Liver (tissue), 8 donors: ENCODE measurements at regions not wholly inside any gene's neighbourhood (a gene's known extent, or its start where the extent isn't known, plus 50 kb on each side); places are given as distances from the start of the nearest gene placed in this dataset.

ENCODE experiments used
- DNase-seq: peaks from one replicate; pipeline ENCODE4 v3.0.0-alpha.2; 2017; ENCODE audit warnings: low spot score
- H3K27ac ChIP-seq, 2 donors: one replicate each; pipeline ENCODE4 v1.7.0; 2013; ENCODE audit warnings: inconsistent platforms in 2 of 2, low read length in 2 of 2, control low read depth in 1 of 2, low read depth in 1 of 2, mild to moderate bottlenecking in 1 of 2
- H3K27me3 ChIP-seq, 4 donors: one replicate each; pipeline versions ENCODE4 v1.6.1 to v1.7.0; 2013; ENCODE audit warnings: low read length in 3 of 4, inconsistent platforms in 1 of 4, mild to moderate bottlenecking in 1 of 4, moderate library complexity in 1 of 4; ENCODE audit not compliant: control insufficient read depth in 4 of 4, insufficient read depth in 4 of 4
- H3K36me3 ChIP-seq, 4 donors: one replicate each; pipeline versions ENCODE4 v1.6.1 to v1.7.0; 2013; ENCODE audit warnings: low read length in 3 of 4, mild to moderate bottlenecking in 3 of 4, low read depth in 1 of 4, moderate library complexity in 1 of 4; ENCODE audit not compliant: control insufficient read depth in 4 of 4, insufficient read depth in 3 of 4
- H3K4me1 ChIP-seq, 4 donors: one replicate each; pipeline versions ENCODE4 v1.6.1 to v1.7.0; 2013; ENCODE audit warnings: low read length in 3 of 4, mild to moderate bottlenecking in 3 of 4, moderate library complexity in 1 of 4; ENCODE audit not compliant: control insufficient read depth in 4 of 4, insufficient read depth in 4 of 4
- H3K4me3 ChIP-seq, 3 donors: one replicate each; pipeline versions ENCODE4 v1.6.1 to v1.7.0; 2013; ENCODE audit warnings: low read length in 3 of 3, control low read depth in 1 of 3, low read depth in 1 of 3, mild to moderate bottlenecking in 1 of 3
- H3K9ac ChIP-seq, 2 donors: one replicate each; pipeline ENCODE4 v1.7.0; 2013; ENCODE audit warnings: low read length in 2 of 2, mild to moderate bottlenecking in 2 of 2, moderate library complexity in 2 of 2, control low read depth in 1 of 2, low read depth in 1 of 2
- H3K9me3 ChIP-seq, 4 donors: one replicate each; pipeline versions ENCODE4 v1.6.1 to v1.7.0; 2013; ENCODE audit warnings: low read length in 3 of 4; ENCODE audit not compliant: control insufficient read depth in 4 of 4
- EGR1 ChIP-seq, 2 donors: IDR thresholded peaks; 2 replicates each; pipeline ENCODE4 v1.6.1; 2016 to 2018; ENCODE audit warnings: antibody characterized with exemption in 2 of 2, low read depth in 2 of 2
- FOXA1 ChIP-seq: IDR thresholded peaks from 2 replicates; pipeline ENCODE4 v1.6.1; 2016; ENCODE audit warnings: antibody characterized with exemption
- FOXA2 ChIP-seq: IDR thresholded peaks from 2 replicates; pipeline ENCODE4 v1.6.1; 2016; ENCODE audit warnings: antibody characterized with exemption
- GABPA ChIP-seq, 2 donors: IDR thresholded peaks in 1 of 2; conservative IDR thresholded peaks in 1 of 2; 2 replicates each; pipeline ENCODE4 v1.6.1; 2016; ENCODE audit warnings: antibody characterized with exemption in 2 of 2, mild to moderate bottlenecking in 1 of 2, moderate library complexity in 1 of 2
- HNF4A ChIP-seq, 2 donors: conservative IDR thresholded peaks; 2 replicates each; pipeline ENCODE4 v1.6.1; 2016; ENCODE audit warnings: antibody characterized with exemption in 2 of 2, mild to moderate bottlenecking in 2 of 2
- HNF4G ChIP-seq: IDR thresholded peaks from 2 replicates; pipeline ENCODE4 v1.6.1; 2016; ENCODE audit warnings: antibody characterized with exemption
- JUND ChIP-seq, 2 donors: IDR thresholded peaks; 2 replicates each; pipeline ENCODE4 v1.6.1; 2016; ENCODE audit warnings: antibody characterized with exemption in 2 of 2
- MAX ChIP-seq: IDR thresholded peaks from 2 replicates; pipeline ENCODE4 v1.6.1; 2016; ENCODE audit warnings: antibody characterized with exemption
- NR2F2 ChIP-seq: IDR thresholded peaks from 2 replicates; pipeline ENCODE4 v1.6.1; 2016; ENCODE audit warnings: antibody characterized with exemption
- RAD21 ChIP-seq, 2 donors: IDR thresholded peaks; 2 replicates each; pipeline ENCODE4 v1.6.1; 2016; ENCODE audit warnings: antibody characterized with exemption in 2 of 2, mild to moderate bottlenecking in 2 of 2
- RXRA ChIP-seq, 2 donors: IDR thresholded peaks; 2 replicates each; pipeline ENCODE4 v1.6.1; 2017 to 2018; ENCODE audit warnings: antibody characterized with exemption in 2 of 2, mild to moderate bottlenecking in 1 of 2
- SP1 ChIP-seq: IDR thresholded peaks from 2 replicates; pipeline ENCODE4 v1.6.1; 2018; ENCODE audit warnings: antibody characterized with exemption, mild to moderate bottlenecking
- TAF1 ChIP-seq: conservative IDR thresholded peaks from 2 replicates; pipeline ENCODE4 v1.6.1; 2016; ENCODE audit warnings: antibody characterized with exemption, mild to moderate bottlenecking
- YY1 ChIP-seq: IDR thresholded peaks from 2 replicates; pipeline ENCODE4 v1.6.1; 2016; ENCODE audit warnings: antibody characterized with exemption, mild to moderate bottlenecking
- ZBTB33 ChIP-seq: IDR thresholded peaks from 2 replicates; pipeline ENCODE4 v1.6.1; 2016; ENCODE audit warnings: antibody characterized with exemption
- WGBS: extraction: QIAGEN DNeasy Blood & Tissue Kit; methylation state at CpG from one replicate; pipeline ENCODE4 v1.1.7; 2013; 5-methylcytosine and 5-hydroxymethylcytosine counted together
- TF ChIP-seq, protein P1 (sequence below): fragments of 150-350 bp; IDR thresholded peaks from 2 replicates; pipeline ENCODE4 v1.5.1; 2017; ENCODE audit warnings: improper control_type of control experiment, low read depth, low read length; ENCODE audit not compliant: missing input control
- TF ChIP-seq, protein P2 (sequence below): IDR thresholded peaks from 2 replicates; pipeline ENCODE4 v1.6.1; 2016; ENCODE audit warnings: antibody characterized with exemption
- TF ChIP-seq, protein P3 (sequence below): IDR thresholded peaks from 2 replicates; pipeline ENCODE4 v1.6.1; 2016; ENCODE audit warnings: antibody characterized with exemption, mild to moderate bottlenecking
- donor health status: healthy.
- donor health status: healthy.
- donor health status: healthy.
- donor health status: healthy.
- donor health status: healthy.

- DNase-seq = no peak
- Histone ChIP-seq H3K4me1 (no peaks in the 10 kb centered on the region), H3K27me3 (no peaks in the 10 kb centered on the region), H3K27ac (no peak overlapping the region), H3K9ac (no peak overlapping the region), H3K9me3 (no peaks in the 10 kb centered on the region), H3K4me3 (no peak overlapping the region), H3K36me3 (no peaks in the 10 kb centered on the region)
- TF ChIP-seq YY1 (no peak), FOXA2 (no peak), RXRA (IDR thresholded peaks at IDR 0.05) (no peak), JUND (IDR thresholded peaks at IDR 0.05) (no peak), GABPA (IDR thresholded peaks at IDR 0.05 in 1 of 2, conservative IDR thresholded peaks at IDR 0.05 in 1 of 2) (no peak), HNF4A (conservative IDR thresholded peaks at IDR 0.05) (no peak)
- 57% methylated on average over 1 of the region's 1 CpG for WGBS
These were observed 192.5 kb downstream of the POSTN start for GRCh38 chr13:37406031-37406430.

DNA sequence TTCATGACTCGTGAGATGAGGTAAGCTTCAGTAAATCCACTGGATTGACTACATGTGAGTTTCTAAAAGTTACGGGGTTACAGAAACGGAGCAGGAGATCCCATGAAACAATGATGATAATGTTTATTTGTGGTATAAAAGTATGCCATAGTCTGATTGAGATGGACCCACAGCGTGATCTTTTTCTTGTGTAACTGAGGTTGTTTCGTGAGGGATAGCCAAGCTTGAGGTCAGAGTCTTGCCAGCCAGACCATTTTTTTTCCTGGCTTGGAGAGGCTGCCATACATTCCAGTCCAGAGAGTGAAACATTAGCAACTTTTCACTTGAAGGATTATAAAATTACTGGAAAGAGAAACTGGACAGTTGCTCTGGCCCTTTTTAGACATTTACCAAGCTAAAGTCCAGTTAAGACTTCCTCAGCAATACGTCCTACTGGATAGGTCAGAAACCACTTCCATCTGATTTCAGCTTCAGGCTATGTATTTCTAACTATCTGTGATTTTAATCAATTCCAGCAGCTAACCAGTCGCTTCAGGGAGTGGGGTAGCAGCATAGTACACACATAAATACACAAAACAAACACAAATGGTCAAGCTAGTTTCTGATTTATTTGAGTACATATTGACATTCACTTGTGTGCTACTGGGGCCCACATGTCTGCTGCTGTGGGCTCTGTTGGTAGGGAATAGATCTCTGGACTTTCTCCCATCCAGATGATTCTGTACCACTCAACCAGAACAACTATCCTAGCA lies 194.6 kb downstream of the POSTN start:
- DNase-seq = no peak
- Histone ChIP-seq H3K27ac (no peak overlapping the region), H3K27me3 (no peaks in the 10 kb centered on the region), H3K4me1 (no peaks in the 10 kb centered on the region), H3K9ac (no peak overlapping the region), H3K36me3 (no peaks in the 10 kb centered on the region), H3K4me3 (no peak overlapping the region), H3K9me3 (no peaks in the 10 kb centered on the region)
- no peak for TF ChIP-seq JUND (IDR thresholded peaks at IDR 0.05)
- TF ChIP-seq, protein P1, sequence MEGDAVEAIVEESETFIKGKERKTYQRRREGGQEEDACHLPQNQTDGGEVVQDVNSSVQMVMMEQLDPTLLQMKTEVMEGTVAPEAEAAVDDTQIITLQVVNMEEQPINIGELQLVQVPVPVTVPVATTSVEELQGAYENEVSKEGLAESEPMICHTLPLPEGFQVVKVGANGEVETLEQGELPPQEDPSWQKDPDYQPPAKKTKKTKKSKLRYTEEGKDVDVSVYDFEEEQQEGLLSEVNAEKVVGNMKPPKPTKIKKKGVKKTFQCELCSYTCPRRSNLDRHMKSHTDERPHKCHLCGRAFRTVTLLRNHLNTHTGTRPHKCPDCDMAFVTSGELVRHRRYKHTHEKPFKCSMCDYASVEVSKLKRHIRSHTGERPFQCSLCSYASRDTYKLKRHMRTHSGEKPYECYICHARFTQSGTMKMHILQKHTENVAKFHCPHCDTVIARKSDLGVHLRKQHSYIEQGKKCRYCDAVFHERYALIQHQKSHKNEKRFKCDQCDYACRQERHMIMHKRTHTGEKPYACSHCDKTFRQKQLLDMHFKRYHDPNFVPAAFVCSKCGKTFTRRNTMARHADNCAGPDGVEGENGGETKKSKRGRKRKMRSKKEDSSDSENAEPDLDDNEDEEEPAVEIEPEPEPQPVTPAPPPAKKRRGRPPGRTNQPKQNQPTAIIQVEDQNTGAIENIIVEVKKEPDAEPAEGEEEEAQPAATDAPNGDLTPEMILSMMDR = no peak
- no peak for TF ChIP-seq YY1
- no peak for TF ChIP-seq RAD21 (IDR thresholded peaks at IDR 0.05)
- WGBS = 66% methylated on average over 7 of the region's 7 CpGs

GRCh38 chr13:37401721-37402120 lies 196.8 kb downstream of the POSTN start:
- DNase-seq = no peak
- Histone ChIP-seq H3K9ac (no peak overlapping the region), H3K9me3 (no peaks in the 10 kb centered on the region), H3K4me3 (no peak overlapping the region), H3K36me3 (no peaks in the 10 kb centered on the region), H3K4me1 (no peaks in the 10 kb centered on the region), H3K27me3 (no peaks in the 10 kb centered on the region), H3K27ac (no peak overlapping the region)
- TF ChIP-seq, protein P2, sequence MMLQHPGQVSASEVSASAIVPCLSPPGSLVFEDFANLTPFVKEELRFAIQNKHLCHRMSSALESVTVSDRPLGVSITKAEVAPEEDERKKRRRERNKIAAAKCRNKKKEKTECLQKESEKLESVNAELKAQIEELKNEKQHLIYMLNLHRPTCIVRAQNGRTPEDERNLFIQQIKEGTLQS = no peak
- TF ChIP-seq HNF4G (no peak), MAX (no peak), RXRA (IDR thresholded peaks at IDR 0.05) (no peak), ZBTB33 (no peak), EGR1 (IDR thresholded peaks at IDR 0.05; ENCODE audit: low read depth in 2 of 2) (no peak), SP1 (no peak), YY1 (no peak), TAF1 (no peak), RAD21 (IDR thresholded peaks at IDR 0.05) (no peak), FOXA2 (no peak), JUND (IDR thresholded peaks at IDR 0.05) (no peak), NR2F2 (no peak), HNF4A (conservative IDR thresholded peaks at IDR 0.05) (no peak), FOXA1 (no peak)
- TF ChIP-seq, protein P3, sequence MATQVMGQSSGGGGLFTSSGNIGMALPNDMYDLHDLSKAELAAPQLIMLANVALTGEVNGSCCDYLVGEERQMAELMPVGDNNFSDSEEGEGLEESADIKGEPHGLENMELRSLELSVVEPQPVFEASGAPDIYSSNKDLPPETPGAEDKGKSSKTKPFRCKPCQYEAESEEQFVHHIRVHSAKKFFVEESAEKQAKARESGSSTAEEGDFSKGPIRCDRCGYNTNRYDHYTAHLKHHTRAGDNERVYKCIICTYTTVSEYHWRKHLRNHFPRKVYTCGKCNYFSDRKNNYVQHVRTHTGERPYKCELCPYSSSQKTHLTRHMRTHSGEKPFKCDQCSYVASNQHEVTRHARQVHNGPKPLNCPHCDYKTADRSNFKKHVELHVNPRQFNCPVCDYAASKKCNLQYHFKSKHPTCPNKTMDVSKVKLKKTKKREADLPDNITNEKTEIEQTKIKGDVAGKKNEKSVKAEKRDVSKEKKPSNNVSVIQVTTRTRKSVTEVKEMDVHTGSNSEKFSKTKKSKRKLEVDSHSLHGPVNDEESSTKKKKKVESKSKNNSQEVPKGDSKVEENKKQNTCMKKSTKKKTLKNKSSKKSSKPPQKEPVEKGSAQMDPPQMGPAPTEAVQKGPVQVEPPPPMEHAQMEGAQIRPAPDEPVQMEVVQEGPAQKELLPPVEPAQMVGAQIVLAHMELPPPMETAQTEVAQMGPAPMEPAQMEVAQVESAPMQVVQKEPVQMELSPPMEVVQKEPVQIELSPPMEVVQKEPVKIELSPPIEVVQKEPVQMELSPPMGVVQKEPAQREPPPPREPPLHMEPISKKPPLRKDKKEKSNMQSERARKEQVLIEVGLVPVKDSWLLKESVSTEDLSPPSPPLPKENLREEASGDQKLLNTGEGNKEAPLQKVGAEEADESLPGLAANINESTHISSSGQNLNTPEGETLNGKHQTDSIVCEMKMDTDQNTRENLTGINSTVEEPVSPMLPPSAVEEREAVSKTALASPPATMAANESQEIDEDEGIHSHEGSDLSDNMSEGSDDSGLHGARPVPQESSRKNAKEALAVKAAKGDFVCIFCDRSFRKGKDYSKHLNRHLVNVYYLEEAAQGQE = no peak
- TF ChIP-seq, protein P1 = no peak
